ENCODE measurements at regions not wholly inside any gene's neighbourhood (a gene's known extent, or its start where the extent isn't known, plus 50 kb on each side); places are given as distances from the start of the nearest gene placed in this dataset.

GRCh38 chr18:55121397-55122170 lies 162.3 kb upstream of the CCDC68 start:
- no peak for TF ChIP-seq CTCF (conservative IDR thresholded peaks at IDR 0.05 in 1 of 2, IDR thresholded peaks at IDR 0.05 in 1 of 2; ENCODE audit: extremely low read depth in 1 of 2, insufficient read depth in 1 of 2, low read depth in 1 of 2, low read length in 2 of 2)
- TF ChIP-seq EZH2 (IDR thresholded peaks at IDR 0.05; ENCODE audit: borderline replicate concordance, low read length) = no peak
